Nephron progenitor cell (in vitro differentiated cells): ENCODE measurements at regions not wholly inside any gene's neighbourhood (a gene's known extent, or its start where the extent isn't known, plus 50 kb on each side); places are given as distances from the start of the nearest gene placed in this dataset.
A peak's percentile ranks its signal among the peaks of the same experiment; 100 is the strongest.

Source experiments
- DNase-seq: peaks from one replicate; pipeline ENCODE4 v3.0.0; 2021
- H3K27ac Mint-ChIP-seq: 2 replicates; pipeline ENCODE4 v1.8.0; 2021; ENCODE audit warnings: mild to moderate bottlenecking, moderate library complexity, mixed read lengths
- H3K27me3 Mint-ChIP-seq: 2 replicates; pipeline ENCODE4 v1.8.0; 2021; ENCODE audit warnings: mild to moderate bottlenecking, low read depth, mixed read lengths; ENCODE audit not compliant: poor library complexity
- H3K36me3 Mint-ChIP-seq: 2 replicates; pipeline ENCODE4 v1.8.0; 2021; ENCODE audit warnings: low read depth, mixed read lengths
- H3K4me1 Mint-ChIP-seq: 2 replicates; pipeline ENCODE4 v1.8.0; 2021; ENCODE audit warnings: mixed read lengths
- H3K4me3 Mint-ChIP-seq: 2 replicates; pipeline ENCODE4 v1.8.0; 2021; ENCODE audit warnings: mild to moderate bottlenecking, moderate library complexity, mixed read lengths
- H3K9me3 Mint-ChIP-seq: 2 replicates; pipeline ENCODE4 v1.8.0; 2021; ENCODE audit warnings: mild to moderate bottlenecking, moderate library complexity, mixed read lengths
- TF ChIP-seq, protein P1 (sequence below): fragments of 200-600 bp; sonication (generic); IDR thresholded peaks from 2 replicates; pipeline ENCODE4 v1.5.0; 2021; ENCODE audit warnings: antibody characterized with exemption

DNA sequence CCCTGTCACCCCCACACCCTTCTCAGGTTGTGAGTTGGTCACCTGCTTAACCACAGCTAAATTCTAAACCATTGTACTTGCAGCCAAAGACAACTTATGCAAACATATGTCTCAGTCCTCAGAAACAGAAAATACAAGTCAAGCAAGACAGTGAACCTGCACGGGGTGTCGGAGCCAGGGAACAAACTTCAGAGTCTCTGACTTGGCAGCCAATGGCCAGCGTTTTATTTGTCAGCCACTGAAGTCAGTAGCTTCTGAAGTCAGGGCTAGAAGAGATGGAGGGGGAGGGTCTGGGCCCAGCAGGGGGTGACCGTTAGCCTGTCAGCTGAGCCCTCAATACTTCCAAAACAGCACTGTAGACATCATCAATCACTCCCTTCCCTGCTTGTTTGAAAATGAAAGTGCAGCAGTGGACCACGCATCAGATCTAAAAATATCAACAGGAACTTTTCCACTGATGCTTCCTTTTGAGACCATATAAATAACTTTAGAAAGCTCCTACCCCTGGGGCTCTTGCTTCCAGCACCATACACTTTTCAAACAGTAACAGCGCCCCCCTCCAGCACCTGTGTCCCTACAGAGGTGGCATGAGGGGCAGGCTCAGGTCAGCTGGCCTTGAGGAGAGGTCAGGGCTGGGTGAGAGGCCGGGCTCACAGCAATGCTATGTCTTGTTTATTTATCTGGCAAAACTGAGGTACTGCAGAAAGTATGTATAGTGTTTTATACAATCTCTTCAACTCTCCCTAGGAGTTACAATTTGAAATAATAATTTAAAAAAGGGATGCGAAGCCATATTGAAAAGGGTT, 142.5 kb downstream of the ACER2 start:
- H3K27ac Mint-ChIP-seq = no peak overlapping the region
- no peak overlapping the region for H3K4me3 Mint-ChIP-seq
- H3K27me3 Mint-ChIP-seq = peaks cover 7% of the 10 kb centered on the region
- peaks cover 28% of the 10 kb centered on the region for H3K4me1 Mint-ChIP-seq
- TF ChIP-seq, protein P1, sequence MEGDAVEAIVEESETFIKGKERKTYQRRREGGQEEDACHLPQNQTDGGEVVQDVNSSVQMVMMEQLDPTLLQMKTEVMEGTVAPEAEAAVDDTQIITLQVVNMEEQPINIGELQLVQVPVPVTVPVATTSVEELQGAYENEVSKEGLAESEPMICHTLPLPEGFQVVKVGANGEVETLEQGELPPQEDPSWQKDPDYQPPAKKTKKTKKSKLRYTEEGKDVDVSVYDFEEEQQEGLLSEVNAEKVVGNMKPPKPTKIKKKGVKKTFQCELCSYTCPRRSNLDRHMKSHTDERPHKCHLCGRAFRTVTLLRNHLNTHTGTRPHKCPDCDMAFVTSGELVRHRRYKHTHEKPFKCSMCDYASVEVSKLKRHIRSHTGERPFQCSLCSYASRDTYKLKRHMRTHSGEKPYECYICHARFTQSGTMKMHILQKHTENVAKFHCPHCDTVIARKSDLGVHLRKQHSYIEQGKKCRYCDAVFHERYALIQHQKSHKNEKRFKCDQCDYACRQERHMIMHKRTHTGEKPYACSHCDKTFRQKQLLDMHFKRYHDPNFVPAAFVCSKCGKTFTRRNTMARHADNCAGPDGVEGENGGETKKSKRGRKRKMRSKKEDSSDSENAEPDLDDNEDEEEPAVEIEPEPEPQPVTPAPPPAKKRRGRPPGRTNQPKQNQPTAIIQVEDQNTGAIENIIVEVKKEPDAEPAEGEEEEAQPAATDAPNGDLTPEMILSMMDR = no peak
- H3K9me3 Mint-ChIP-seq = peaks cover 3% of the 10 kb centered on the region
- peak; percentile 27 for DNase-seq
- H3K36me3 Mint-ChIP-seq = peaks cover 11% of the 10 kb centered on the region

DNA sequence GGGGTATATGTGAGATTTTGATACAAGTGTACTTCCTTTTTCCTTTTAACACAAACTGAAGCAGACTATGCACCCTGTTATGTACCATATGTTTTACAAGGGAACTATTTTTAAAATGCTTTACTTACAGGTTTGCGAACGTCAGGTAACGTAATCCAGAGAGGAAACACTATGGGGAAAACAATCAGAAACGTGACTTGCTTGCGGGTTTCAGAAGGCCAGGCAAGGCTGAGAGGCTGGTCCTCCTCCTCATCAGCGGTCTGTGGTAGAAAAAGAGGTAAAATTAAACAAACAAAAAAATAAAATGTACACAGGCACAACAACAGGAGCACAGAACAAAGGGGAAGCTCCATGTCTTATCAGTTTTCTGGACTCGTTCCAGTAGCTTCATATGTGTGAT, 141.2 kb downstream of the ACER2 start:
- H3K36me3 Mint-ChIP-seq = peaks cover 22% of the 10 kb centered on the region
- H3K4me3 Mint-ChIP-seq = no peak overlapping the region
- peaks cover 28% of the 10 kb centered on the region for H3K4me1 Mint-ChIP-seq
- DNase-seq = no peak
- peaks cover 7% of the 10 kb centered on the region for H3K27me3 Mint-ChIP-seq
- H3K27ac Mint-ChIP-seq = no peak overlapping the region
- TF ChIP-seq, protein P1 = no peak
- H3K9me3 Mint-ChIP-seq = peaks cover 16% of the 10 kb centered on the region

DNA sequence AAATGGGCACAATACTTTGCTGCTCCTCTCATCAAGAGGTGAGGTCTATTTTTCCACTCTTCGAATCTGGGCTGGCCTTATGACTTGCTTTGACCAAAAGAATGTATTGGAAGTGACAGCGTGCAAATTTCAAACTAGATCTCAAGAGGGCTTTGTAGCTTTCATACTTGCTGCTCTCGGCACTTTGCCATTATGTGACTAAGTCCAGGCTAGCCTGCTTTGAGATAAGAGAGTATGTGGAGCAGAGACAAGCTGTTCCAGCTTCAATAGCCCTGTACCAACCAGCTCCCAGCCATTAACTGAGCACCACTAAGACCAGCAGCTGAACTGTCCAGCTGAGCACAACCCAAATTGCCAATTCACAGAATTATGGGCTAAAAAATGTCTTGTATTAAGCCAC, 124.6 kb downstream of the ACER2 start:
- TF ChIP-seq, protein P1 = no peak
- Mint-ChIP-seq H3K4me1 (no peaks in the 10 kb centered on the region), H3K27me3 (peaks cover 5% of the 10 kb centered on the region), H3K27ac (no peak overlapping the region), H3K9me3 (peaks cover 16% of the 10 kb centered on the region), H3K4me3 (no peak overlapping the region), H3K36me3 (no peaks in the 10 kb centered on the region)
- DNase-seq = no peak

DNA sequence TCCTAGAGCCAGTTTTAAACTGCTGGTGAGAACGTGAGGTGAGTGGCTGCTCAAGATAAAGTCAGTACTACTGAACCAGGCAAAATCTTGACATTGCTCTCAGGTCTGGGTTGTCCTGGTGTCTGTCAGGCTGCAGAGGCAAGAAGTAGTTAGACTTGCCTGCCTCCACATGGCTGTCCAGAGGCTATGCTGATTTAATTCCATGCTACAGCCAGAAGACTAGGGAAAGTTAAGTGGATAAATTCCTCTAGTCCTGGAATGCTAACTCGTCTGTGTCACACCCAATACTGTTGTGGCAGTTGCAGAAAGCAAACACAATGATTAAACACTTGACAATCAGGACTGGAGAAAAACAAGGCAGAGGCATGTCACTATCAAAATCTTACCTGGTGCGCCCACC, 118.9 kb downstream of the ACER2 start:
- DNase-seq = no peak
- H3K36me3 Mint-ChIP-seq = no peaks in the 10 kb centered on the region

DNA sequence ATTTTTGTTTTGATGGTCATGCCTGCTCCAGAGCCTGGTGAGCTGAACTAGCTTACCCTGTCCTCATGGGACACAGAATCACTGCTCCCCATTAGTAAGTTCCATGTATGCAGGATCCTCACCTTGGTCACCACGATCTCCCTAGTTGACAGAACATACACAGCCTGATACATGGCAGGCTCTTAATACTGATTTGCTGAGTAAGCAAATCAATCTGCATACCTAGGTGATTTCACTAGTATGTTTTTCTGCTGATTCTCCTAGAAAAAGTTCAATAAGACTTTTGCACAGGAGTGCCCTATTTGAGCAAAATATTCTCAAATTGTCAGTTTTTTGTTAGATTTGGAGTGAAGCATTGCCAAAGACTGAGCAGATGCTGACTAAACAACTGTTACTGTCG, 113.7 kb downstream of the ACER2 start:
- no peaks in the 10 kb centered on the region for H3K4me1 Mint-ChIP-seq
- no peaks in the 10 kb centered on the region for H3K36me3 Mint-ChIP-seq
- H3K9me3 Mint-ChIP-seq = no peaks in the 10 kb centered on the region
- H3K27ac Mint-ChIP-seq = no peak overlapping the region
- TF ChIP-seq, protein P1 = no peak
- no peak for DNase-seq
- H3K4me3 Mint-ChIP-seq = no peak overlapping the region
- H3K27me3 Mint-ChIP-seq = no peaks in the 10 kb centered on the region

More for the DNA sequence above, 118.9 kb downstream of the ACER2 start:
- Mint-ChIP-seq H3K27me3 (no peaks in the 10 kb centered on the region), H3K27ac (no peak overlapping the region), H3K4me1 (no peaks in the 10 kb centered on the region), H3K4me3 (no peak overlapping the region), H3K9me3 (no peaks in the 10 kb centered on the region)
- TF ChIP-seq, protein P1 = no peak

DNA sequence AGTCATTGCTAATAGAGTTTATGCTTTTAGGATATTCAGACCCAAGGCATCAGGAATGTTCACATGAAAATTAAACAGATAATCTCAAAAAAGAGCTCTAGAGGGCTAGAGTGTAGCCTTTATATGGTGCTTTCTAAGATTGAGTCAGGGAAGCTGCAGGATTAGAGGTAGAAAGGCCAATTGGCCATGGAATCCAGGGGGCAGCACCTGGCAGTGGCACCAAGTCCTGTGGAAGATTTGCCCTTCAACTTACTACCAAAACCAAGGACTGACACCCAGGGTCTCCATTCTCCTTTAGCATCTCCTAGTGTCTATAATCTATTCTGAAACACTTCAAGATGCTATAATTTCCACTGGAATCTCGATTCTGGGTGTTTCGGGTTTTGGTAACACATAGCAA, 112.4 kb downstream of the ACER2 start:
- DNase-seq = no peak
- no peaks in the 10 kb centered on the region for H3K36me3 Mint-ChIP-seq
- TF ChIP-seq, protein P1 = no peak
- H3K27me3 Mint-ChIP-seq = no peaks in the 10 kb centered on the region
- no peaks in the 10 kb centered on the region for H3K4me1 Mint-ChIP-seq
- H3K27ac Mint-ChIP-seq = no peak overlapping the region
- no peak overlapping the region for H3K4me3 Mint-ChIP-seq
- no peaks in the 10 kb centered on the region for H3K9me3 Mint-ChIP-seq
